ENCODE measurements at regions not wholly inside any gene's neighbourhood (a gene's known extent, or its start where the extent isn't known, plus 50 kb on each side); places are given as distances from the start of the nearest gene placed in this dataset.

DNA sequence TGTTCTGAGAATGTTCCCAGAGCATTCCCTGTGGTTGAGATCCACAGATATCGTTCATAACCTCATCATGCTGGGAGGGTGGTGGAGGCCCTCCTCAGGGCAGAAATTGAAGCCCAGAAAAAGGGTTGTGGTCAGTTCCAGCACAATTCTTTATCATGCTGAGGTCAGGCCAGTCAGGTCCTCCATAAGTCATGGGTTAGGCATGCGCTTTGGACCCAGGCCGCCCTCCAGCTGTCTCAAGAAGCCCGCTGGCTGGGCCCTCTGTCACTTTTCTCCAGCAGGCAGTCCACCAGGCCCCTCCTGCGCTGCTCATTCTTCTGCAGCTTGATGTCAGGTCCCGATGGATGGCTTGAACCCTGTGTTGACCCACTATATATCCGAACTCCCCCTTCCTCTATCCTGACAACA, 151.1 kb upstream of the NT5C1B start:
- no peak for TF ChIP-seq POLR2A (IDR thresholded peaks at IDR 0.05)
- TF ChIP-seq, protein P1, sequence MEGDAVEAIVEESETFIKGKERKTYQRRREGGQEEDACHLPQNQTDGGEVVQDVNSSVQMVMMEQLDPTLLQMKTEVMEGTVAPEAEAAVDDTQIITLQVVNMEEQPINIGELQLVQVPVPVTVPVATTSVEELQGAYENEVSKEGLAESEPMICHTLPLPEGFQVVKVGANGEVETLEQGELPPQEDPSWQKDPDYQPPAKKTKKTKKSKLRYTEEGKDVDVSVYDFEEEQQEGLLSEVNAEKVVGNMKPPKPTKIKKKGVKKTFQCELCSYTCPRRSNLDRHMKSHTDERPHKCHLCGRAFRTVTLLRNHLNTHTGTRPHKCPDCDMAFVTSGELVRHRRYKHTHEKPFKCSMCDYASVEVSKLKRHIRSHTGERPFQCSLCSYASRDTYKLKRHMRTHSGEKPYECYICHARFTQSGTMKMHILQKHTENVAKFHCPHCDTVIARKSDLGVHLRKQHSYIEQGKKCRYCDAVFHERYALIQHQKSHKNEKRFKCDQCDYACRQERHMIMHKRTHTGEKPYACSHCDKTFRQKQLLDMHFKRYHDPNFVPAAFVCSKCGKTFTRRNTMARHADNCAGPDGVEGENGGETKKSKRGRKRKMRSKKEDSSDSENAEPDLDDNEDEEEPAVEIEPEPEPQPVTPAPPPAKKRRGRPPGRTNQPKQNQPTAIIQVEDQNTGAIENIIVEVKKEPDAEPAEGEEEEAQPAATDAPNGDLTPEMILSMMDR (IDR thresholded peaks at IDR 0.05) = no peak
- TF ChIP-seq EP300 (IDR thresholded peaks at IDR 0.05) = no peak
